ENCODE measurements at regions not wholly inside any gene's neighbourhood (a gene's known extent, or its start where the extent isn't known, plus 50 kb on each side); places are given as distances from the start of the nearest gene placed in this dataset.

DNA sequence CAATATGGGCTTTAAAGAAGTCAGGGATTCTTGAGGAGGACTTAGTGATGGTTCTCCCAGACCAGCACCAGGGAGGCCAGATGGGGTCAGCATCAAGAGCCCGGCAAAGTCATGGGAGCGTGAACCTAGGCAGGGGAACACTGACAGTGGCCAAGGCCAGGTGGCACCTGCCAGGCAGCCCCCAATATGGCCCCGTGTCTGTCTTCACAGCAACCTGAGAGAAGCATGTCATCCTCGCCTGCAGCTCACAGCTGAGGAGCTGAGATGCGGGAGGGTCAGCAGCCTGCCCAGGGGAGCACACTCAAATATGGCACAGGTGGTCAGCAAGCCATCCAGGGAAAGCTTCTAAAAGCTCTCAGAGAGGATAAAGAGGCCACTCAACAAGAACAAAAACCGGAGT, 105.7 kb upstream of the GPC1 start:
- H3F3A ChIP-seq (replicated peaks; ENCODE audit: insufficient read depth), result no peaks in the 10 kb centered on the region
- H3K9me2 ChIP-seq, result no peaks in the 10 kb centered on the region
- TF ChIP-seq PBX3 (IDR thresholded peaks at IDR 0.05) (no peak), MXI1 (IDR thresholded peaks at IDR 0.05; ENCODE audit: low read depth, low read length) (no peak), EP300 (IDR thresholded peaks at IDR 0.05; ENCODE audit: borderline replicate concordance in 1 of 2, low read depth in 1 of 2, low read length in 1 of 2) (no peak)
- H3K9me3 ChIP-seq, result no peaks in the 10 kb centered on the region
- H2AFZ ChIP-seq (ENCODE audit: low read depth), result no peak overlapping the region
- H3K4me1 ChIP-seq (ENCODE audit: control insufficient read depth in 1 of 2, insufficient read depth in 2 of 2, low read depth in 1 of 2, low read length in 1 of 2), result peaks cover 0 to 24% of the 10 kb centered on the region in 2 experiments; a peak in 2 of 4 replicates
- no peak overlapping the region for H3K9ac ChIP-seq
- no peaks in the 10 kb centered on the region for H4K20me1 ChIP-seq (ENCODE audit: insufficient read depth)
- WGBS (ENCODE audit: low lambda C conversion rate), result 17% methylated on average over 3 of the region's 6 CpGs
- H3K36me3 ChIP-seq (replicated peaks in 1 of 2; ENCODE audit: control insufficient read depth in 1 of 2, insufficient read depth in 2 of 2, low read length in 1 of 2), result no peaks in the 10 kb centered on the region
- no peak overlapping the region for H3K27ac ChIP-seq (ENCODE audit: low read depth in 2 of 2, low read length in 1 of 2)
- no peak for DNase-seq
- no peak overlapping the region for H3K4me3 ChIP-seq (ENCODE audit: low read depth in 2 of 2, low read length in 1 of 2)
- POLR2A ChIA-PET, result no interaction called here
- no peaks in the 10 kb centered on the region for H3K27me3 ChIP-seq (ENCODE audit: insufficient read depth)
- H3K4me2 ChIP-seq, result no peak overlapping the region
- H3K79me2 ChIP-seq (ENCODE audit: insufficient read depth), result no peaks in the 10 kb centered on the region
- CTCF ChIA-PET, result interaction anchor here (1.2 kb wide), 1 partner anchor 97 kb away, joined by 4 read pairs; no protein-coding TSS in a partner anchor

GRCh38 chr2:240333985-240334384, 101.5 kb upstream of the GPC1 start:
- no peaks in the 10 kb centered on the region for H3K9me3 ChIP-seq
- no peak overlapping the region for H3K4me3 ChIP-seq (ENCODE audit: low read depth in 2 of 2, low read length in 1 of 2)
- TF ChIP-seq RFX5 (IDR thresholded peaks at IDR 0.05; ENCODE audit: low read length) (no peak), JUND (IDR thresholded peaks at IDR 0.05) (no peak), ZBTB33 (IDR thresholded peaks at IDR 0.05; ENCODE audit: borderline replicate concordance, low read depth) (no peak), POLR2AphosphoS5 (IDR thresholded peaks at IDR 0.05; ENCODE audit: low read depth, low read length) (no peak), FOSL2 (IDR thresholded peaks at IDR 0.05; ENCODE audit: borderline replicate concordance, low read depth) (no peak), TEAD4 (IDR thresholded peaks at IDR 0.05; ENCODE audit: borderline replicate concordance, insufficient read depth) (no peak), ELF1 (IDR thresholded peaks at IDR 0.05) (no peak), PBX3 (IDR thresholded peaks at IDR 0.05) (no peak), TCF12 (IDR thresholded peaks at IDR 0.05) (no peak), SMC3 (IDR thresholded peaks at IDR 0.05; ENCODE audit: low read depth, low read length) (no peak)
- TF ChIP-seq, protein P1, sequence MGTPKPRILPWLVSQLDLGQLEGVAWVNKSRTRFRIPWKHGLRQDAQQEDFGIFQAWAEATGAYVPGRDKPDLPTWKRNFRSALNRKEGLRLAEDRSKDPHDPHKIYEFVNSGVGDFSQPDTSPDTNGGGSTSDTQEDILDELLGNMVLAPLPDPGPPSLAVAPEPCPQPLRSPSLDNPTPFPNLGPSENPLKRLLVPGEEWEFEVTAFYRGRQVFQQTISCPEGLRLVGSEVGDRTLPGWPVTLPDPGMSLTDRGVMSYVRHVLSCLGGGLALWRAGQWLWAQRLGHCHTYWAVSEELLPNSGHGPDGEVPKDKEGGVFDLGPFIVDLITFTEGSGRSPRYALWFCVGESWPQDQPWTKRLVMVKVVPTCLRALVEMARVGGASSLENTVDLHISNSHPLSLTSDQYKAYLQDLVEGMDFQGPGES (IDR thresholded peaks at IDR 0.05; ENCODE audit: low read depth, low read length), result no peak
- H3K9me2 ChIP-seq, result no peaks in the 10 kb centered on the region
- CTCF ChIA-PET, result interaction anchor here (1.0 kb wide), 1 partner anchor 8 kb away, joined by 3 read pairs; no protein-coding TSS in a partner anchor
- no peaks in the 10 kb centered on the region for H3K36me3 ChIP-seq (replicated peaks in 1 of 2; ENCODE audit: control insufficient read depth in 1 of 2, insufficient read depth in 2 of 2, low read length in 1 of 2)
- no peak overlapping the region for H3K9ac ChIP-seq
- H3K79me2 ChIP-seq (ENCODE audit: insufficient read depth), result no peaks in the 10 kb centered on the region
- H3K4me1 ChIP-seq (ENCODE audit: control insufficient read depth in 1 of 2, insufficient read depth in 2 of 2, low read depth in 1 of 2, low read length in 1 of 2), result no peaks in the 10 kb centered on the region
- no peaks in the 10 kb centered on the region for H3F3A ChIP-seq (replicated peaks; ENCODE audit: insufficient read depth)
- H4K20me1 ChIP-seq (ENCODE audit: insufficient read depth), result no peaks in the 10 kb centered on the region
- POLR2A ChIA-PET, result no interaction called here
- H3K27me3 ChIP-seq (ENCODE audit: insufficient read depth), result no peaks in the 10 kb centered on the region
- WGBS (ENCODE audit: low lambda C conversion rate), result 62% methylated on average over 7 of the region's 7 CpGs
- H2AFZ ChIP-seq (ENCODE audit: low read depth), result no peak overlapping the region
- no peak for DNase-seq
- no peak overlapping the region for H3K27ac ChIP-seq (ENCODE audit: low read depth in 2 of 2, low read length in 1 of 2)
- H3K4me2 ChIP-seq, result no peak overlapping the region

All from SK-N-SH (cell line).